HG03103 (cell line): ENCODE measurements at regions not wholly inside any gene's neighbourhood (a gene's known extent, or its start where the extent isn't known, plus 50 kb on each side); places are given as distances from the start of the nearest gene placed in this dataset.
"Not testable (repeated sequence)": the region's sequence is repeated elsewhere in the genome, so short reads cannot be mapped to it uniquely, and the experiment has no call there.

Experiments used
- ATAC-seq: cut with Tn5 transposase; IDR thresholded peaks from one replicate; pipeline ENCODE4 v1.9.1; 2021; ENCODE audit warnings: low read depth; ENCODE audit not compliant: unreplicated experiment

DNA sequence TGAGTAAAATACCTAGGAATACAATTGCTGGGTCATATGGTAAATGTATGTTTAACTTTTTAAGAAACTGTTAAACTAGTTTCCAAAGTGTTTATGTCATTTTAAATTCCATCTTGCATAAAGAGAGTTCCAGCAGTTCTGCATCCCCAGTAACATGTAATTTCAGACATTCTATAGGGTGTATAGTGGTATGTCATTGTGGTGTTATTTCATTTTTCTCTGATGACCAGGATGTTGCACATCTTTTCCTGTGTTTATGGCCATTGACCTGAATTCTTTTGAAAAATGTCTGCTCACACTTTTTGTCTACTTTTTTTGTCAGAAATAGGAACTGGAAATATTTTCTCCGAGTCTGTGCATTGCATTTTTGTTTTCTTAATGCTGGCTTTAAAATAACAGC, 128.9 kb downstream of the TMEM200A start:
- no peak for ATAC-seq

DNA sequence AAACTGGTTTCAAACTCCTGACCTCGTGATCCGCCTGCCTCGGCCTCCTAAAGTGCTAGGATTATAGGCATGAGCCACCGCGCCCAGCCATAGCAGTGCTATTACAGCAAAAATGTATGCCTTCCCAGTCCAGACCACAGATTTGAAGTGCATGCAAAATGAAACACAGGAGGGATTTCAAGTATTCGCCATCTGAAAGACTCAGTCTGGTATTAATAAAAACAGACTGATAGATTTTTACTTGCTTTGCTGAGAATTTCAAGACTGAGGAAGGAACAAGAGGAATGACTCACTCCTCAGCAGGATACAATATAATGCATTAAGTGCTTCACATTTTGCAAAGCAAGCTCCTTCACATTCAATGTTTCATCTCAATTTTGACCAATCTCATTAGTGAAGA, 134.9 kb downstream of the TMEM200A start:
- ATAC-seq, result no peak

DNA sequence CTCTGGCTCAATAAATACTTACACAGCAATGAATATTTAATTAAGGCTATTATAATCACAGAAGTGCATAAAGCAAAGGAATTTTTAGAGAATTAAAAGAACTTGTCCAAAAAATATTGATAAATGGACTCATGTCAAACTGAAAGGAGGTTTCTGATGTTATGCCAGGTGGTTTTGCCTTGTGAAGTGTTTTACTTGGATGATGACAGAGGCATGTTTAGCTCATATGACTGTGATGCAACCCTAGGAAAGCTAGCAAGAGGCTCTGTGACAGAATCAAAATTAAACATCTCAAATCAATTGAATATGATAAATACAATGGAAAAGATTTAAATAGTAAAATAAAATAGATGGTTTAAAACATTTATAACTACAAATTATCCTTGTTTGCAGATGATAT, 137.3 kb downstream of the TMEM200A start:
- no peak for ATAC-seq

DNA sequence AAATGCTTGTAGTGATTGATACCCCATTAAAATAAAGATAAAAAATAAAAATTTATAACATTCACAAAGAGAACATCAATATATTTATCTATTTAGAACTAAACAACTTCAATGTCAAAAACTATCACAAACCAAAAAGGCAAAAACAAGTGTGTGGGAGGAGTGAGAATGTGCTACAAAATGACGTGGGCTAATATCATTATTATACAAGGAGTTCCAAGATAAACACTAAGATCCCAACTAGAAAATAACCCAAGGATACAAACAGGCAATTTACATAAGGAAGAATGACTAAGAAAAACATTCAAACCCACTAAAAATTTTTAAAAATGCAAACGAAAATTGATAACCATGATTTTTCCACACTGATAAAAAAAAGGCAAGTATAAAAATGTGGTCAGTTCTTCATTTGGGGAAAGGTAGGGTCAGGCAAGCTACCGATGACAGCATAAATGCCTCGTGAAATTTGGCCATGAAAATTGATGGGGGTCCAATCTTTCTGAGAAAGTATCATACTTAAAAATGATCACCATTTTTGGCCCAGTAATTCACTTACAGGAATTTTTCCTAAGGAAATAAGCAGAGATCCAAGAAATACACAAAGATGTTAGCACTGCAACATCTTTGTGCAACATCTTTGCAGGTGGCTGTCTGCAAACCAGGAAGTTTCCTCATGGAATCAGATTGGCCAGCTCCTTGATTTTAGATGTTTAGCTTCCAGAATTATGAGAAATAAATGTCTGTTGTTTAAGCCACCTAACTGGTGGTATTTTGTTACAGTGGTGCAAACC, 140.2 kb downstream of the TMEM200A start:
- ATAC-seq, result no peak

DNA sequence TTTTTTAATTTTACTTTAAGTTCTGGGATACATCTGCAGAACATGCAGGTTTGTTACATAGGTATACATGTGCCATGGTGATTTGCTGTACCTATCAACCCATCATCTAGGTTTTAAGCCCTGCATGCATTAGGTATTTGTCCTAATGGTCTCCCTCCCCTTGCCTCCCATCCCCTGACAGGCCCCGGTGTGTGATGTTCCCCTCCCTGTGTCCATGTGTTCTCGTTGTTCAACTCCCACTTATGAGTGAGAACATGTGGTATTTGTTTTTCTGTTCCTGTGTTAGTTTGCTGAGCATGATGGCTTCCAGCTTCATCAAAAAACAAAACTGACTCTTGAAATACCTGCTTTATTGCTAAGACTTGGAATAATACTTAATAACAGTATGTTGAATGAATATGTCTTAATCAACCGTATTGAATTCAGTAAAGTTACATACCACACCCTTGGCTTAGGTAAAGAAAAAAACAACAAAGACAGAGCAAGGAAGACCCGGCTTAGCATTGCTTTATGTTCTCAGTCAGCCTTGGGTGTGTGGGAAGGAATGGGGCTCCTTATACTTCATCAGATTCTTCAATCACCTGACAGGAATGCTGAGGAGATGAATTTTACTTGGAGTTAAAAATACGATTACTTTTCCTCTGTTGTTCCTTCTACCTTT, 141.3 kb downstream of the TMEM200A start:
- ATAC-seq, result not testable (repeated sequence)

DNA sequence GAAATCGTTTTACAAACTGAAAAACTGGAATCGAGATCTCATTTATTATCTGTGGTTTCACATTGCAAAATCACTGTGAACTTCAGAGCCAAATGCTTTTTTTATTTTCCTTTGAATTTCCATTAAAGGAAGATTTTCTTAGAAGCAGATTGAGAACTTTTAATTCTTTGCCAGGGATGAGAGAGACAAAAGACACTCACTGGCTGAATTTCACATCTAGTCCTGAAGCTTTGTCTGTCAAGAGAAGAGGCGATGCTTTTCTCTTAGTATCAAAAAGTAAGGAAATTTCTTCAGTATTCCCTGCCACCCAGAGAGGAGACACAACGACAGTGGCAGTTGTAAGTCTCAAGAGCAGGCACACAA, 141.8 kb downstream of the TMEM200A start:
- no peak for ATAC-seq

DNA sequence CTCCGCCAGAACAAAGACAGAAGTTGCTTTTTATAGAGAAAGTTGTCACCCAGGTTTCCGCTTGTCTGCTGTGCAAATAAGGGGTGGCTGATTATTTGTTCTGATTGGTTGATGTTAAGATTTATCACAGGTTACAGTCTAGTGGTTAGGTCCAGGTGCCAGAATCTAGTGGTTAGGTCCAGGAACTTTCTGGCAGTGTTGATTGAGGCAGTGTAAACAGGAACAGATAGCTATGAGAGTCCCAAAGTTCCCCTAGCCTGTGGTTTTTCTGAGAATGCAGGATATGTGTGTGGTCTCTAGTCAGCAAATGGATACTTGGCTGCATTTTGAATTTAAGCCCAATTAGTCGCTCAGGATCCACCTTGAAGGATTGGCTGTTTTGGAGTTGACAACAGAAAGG, 148.0 kb downstream of the TMEM200A start:
- ATAC-seq, result peak; percentile 47

DNA sequence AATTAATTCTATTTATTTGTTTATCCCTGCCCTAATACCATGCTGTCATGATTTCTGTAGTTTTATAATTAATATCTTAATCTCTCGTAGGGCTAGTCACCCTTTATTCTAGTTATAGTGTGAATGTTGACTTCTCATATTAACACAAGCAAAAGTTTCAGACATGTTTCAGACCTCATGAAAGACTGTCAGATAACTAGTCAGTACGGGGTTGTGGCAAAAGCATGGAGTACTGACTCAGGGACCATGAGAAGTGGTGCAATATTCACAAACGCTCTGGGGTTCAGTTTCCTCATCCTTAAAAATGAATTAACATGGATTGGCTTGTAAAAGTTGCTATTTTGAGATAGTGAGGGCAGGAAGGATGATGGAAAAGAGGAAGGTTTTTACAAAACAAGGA, 148.9 kb downstream of the TMEM200A start:
- ATAC-seq, result no peak

DNA sequence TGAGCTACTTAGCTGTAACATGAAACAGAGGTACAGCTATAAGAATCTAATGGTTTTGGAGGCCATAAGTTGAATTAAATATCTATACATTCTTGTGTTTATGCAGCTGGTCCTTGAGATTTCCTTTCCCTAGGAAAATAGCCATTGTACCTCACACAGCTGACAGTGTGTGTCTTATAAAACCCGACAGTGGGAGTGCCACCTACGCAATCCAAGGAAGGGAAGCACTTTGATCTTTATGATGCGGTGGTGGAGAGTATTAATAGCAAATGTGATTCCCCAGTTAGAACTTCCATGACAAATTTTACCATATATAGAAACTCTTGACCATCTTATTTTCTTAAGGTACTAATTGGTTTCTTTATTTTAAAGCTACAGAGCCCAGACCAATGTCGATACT, 149.5 kb downstream of the TMEM200A start:
- no peak for ATAC-seq

DNA sequence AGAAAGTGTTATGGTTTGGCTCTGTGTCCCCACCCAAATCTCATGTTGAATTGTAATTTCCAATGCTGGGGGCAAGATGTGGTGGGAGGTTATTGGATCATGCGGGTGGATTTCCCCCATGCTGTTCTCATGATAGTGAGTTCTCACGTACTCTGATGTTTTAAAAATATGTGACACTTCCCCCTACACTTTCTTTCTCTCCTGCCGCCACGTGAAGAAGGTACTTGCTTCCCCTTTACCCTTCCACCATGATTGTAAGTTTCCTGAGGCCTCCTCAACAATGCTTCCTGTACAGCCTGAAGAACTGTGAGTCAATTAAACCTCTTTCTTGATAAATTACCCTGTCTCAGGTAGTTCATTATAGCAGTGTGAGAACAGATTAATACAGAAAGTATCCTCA, 150.8 kb downstream of the TMEM200A start:
- no peak for ATAC-seq

DNA sequence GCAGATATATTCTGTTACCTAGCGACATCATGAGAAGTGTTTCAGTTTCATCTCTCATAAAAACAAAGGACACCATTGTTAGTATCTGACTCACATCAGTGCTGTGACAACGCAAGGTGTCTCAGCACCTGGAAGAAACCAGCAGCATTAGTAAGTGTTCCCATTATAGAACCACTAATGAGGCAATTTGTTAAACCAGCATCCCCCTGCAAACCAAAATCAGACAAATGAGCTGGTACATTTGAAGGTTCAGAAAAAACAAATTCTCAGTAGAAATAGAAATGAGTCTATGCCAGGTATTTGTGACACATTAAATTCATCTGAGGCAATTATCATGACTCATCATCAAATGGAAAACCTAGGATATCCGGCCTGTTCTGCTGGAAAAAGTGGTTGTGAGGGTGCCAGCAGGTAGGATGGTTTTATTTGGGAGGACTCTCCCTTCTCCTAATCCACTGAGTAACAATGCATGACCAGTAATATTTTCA, 151.7 kb downstream of the TMEM200A start:
- ATAC-seq, result peak; percentile 62

DNA sequence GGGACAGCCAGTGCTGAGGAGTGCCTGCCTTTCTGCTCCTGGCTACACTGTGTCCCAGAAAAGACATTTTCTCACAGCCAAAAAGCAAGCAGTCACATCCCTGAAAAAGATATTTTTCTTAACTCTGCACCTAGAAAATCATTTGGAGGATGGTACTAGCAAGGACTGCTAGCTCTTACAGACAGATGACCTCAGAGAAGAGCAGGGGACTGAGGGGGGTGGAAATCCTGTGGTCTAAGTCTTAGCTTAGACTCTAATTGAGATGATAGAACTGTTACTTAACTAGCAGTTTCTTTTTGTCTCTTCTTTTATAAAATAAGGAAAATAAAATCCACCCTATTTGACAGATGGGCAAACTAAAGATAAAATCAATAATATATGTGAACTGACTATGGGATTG, 152.8 kb downstream of the TMEM200A start:
- no peak for ATAC-seq

DNA sequence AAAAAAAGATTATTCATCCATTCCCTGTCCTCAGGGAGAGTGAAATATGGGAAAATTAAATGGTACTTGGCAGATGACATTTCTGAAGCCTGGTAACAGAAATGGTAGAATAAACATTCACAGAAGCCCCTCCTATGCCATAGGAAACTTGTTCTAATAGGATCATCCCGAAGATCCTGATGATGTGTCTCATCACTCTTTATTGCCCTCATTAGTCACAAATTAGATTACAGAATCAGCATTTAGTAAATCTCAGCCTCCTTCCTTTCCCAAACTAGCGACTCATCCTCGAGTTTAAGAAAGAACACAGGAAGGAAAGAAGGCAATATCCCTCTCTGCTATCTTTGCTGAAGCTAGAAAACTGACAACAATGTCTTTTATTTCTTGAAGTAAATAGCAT, 154.4 kb downstream of the TMEM200A start:
- ATAC-seq, result no peak

DNA sequence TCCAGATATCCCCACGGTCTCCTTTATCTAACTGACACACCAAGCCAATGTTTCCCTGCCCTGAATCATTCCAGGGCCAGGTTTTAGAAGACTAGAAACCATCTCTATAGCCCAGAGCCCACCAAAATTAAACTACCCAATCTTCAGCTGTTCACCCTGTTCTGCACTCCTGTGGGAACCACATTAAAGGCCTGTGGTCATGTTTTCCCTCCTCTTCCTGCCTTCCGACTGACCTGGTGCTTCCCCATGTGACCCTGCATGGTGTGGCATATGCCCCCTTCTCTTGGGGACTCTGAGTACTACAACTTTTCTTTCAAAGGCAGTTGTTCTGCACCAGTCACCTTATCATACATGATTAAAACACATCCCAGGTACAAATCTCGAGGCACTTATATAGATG, 155.0 kb downstream of the TMEM200A start:
- ATAC-seq, result no peak

DNA sequence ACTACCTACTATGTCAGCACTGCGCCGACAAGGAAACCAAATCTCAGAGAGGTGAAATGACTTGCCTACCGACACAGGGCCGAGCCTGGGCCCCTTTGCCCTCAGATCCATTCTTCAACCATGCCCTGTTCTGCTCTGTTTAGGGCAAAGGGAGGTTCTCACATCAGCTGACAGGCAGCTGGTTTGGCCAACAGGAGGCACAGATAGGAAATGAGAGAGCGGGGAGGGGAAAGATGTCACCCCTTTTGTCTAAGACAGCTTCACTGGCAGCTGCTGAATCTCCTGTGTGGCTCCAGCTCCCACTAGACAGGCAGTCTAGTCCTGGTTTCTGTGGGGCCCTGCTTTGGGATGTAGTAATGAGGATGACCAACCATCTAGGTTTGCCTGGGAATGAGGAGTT, 158.7 kb downstream of the TMEM200A start:
- ATAC-seq, result no peak

DNA sequence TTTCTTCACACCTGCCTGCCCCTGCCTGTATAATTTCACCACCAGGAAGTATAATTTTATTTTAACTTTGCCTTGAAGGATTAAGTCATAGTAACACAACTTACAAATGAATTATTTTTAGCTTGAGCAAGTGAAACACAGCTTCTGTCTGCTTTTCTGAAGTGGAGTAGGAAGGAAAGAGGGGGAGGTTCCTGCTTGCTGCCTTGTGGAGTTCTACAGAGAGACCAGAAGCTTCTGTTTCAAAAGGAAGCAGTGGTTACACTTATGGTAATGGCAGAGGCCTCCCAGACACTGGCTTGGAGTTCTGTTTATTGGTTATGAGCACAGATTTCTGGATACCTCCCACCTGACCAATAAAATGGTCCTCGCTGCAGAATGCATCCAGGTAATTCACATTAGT, 159.6 kb downstream of the TMEM200A start:
- ATAC-seq, result peak; percentile 73

DNA sequence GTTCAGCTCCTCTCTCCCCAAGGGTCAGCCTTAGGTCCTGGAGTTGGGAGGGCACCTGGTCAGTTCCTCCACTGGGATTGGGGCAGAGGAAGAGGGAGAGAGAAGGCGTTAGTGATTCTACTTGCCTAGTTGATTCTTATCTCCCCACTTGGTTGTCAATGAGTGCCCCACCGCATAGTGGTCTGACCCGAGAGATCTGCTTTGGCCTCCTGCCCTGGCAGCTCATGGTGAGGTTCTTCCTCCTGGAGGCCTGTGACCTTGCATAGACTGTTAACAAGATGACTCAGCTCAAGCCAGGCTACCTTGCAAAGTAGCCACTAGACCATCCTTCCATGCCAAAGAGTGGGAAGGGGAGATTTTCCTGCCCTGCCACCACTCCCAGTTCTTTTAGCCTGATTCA, 160.6 kb downstream of the TMEM200A start:
- ATAC-seq, result no peak

DNA sequence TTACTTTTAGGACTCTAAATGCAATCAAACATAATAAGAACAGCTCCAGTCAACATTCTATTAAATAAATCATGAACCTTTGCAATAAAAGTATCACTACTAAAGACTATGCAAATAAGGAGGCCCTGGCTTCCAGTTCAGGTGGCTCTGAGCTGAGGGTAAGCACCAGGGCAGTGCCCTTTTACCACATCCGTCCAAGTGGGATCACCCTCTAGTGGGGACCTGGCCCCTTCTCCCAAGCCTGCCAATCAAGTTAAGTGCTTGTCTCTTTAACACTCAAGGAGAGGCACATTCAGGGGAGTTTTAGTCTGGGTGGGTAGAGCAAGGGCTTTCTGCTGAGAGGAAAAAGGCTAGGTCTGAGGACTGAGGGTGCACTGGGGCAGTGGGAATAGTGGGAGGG, 161.4 kb downstream of the TMEM200A start:
- ATAC-seq, result no peak

DNA sequence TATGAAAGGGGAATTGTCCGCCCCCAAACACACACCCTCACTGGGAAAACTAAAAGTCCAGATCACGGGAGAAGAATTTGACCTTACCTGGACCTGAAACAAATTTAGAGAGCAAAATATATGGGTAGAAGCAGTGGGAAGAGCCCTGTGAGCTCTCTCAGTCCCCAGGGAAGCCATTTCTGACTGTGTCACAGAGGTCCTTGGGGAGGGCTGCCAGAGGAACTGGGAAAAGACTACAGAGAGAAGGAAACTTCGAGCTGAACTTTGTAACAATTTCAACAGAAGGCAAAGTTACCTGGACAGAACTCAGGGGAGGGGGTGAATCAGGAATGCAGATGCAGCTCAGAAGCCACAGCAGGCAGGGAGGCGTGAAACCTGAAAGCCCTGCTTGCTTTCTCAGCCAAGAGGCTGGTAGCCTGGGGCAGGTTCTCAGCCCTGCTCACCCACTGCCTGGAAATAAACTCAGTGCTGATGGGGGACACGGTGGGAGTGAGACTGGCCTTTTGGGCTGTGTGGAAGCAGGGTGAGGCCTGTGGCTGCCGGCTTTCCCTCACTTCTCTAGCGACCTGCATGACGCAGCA, 163.8 kb downstream of the TMEM200A start:
- no peak for ATAC-seq

DNA sequence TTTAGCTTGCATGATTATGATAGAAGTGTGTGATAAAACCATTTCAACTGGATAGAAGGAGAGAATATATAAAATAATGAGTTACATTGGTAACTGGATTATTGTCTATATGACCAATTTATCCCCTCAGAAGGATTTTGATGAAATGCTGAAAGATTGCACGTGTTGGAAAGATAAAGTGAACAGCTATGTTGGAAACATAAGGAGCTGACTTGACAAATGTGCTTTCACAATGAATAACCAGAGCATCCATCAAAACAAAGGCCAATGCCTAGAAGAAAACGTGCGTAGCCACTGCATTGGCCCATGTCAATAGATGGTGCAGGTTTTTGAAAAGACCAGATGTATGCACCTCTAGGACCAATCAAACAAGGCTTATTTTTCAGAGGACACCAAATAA, 168.8 kb downstream of the TMEM200A start:
- no peak for ATAC-seq

DNA sequence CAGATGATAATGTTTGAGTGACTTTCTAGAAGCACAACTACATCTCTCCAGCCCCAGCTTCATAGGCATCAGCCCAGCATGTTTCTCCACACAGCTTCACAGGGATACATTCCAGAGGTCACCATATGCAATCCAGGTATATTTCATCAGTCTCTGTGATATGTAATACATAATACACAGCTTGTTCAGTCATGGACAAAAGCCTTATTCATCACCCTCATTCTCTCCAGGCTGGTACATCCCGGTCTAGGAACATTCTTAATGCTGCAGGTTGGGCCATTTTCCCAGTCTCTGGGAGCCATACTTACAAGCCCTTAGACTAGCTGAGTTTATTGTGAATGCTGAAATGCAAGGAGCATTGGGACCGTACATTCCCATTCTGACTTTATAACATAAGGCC, 169.4 kb downstream of the TMEM200A start:
- no peak for ATAC-seq

DNA sequence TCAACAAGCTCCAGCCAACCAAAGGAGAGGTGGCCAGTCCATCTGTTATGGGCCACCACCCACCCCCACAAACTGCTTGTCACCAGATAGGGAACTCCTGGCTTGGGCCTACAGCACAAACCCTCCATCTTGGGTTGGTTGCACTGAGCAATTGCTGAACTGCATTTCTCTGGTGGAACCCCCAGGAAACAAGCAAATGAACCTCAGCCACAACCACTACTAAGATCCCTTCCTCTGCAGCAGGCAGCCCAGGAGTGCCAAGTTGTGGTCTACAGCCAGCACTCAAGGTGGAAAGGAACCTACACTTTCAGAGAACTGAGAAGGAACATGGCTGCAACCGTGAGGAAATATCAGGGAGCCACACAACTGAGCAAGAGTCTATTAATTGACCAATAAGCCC, 171.6 kb downstream of the TMEM200A start:
- ATAC-seq, result no peak
